Neural cell (in vitro differentiated cells): ENCODE measurements at regions not wholly inside any gene's neighbourhood (a gene's known extent, or its start where the extent isn't known, plus 50 kb on each side); places are given as distances from the start of the nearest gene placed in this dataset.

Experiments used
- EP300 ChIP-seq: fragments of 450-650 bp; conservative IDR thresholded peaks from 2 replicates; pipeline ENCODE4 v1.6.1; 2014; ENCODE audit warnings: antibody characterized with exemption, mild to moderate bottlenecking, moderate library complexity; ENCODE audit not compliant: poor library complexity, severe bottlenecking
- SMC3 ChIP-seq: fragments of 450-650 bp; conservative IDR thresholded peaks from 2 replicates; pipeline ENCODE4 v1.6.1; 2014; ENCODE audit warnings: antibody characterized with exemption, mild to moderate bottlenecking, moderate library complexity; ENCODE audit not compliant: poor library complexity
- TF ChIP-seq, protein P1 (sequence below): fragments of 450-650 bp; IDR thresholded peaks from 2 replicates; pipeline ENCODE4 v1.5.1; 2014; ENCODE audit warnings: antibody characterized with exemption, mild to moderate bottlenecking, moderate library complexity; ENCODE audit not compliant: poor library complexity, severe bottlenecking

GRCh38 chr10:131032329-131033165 is 279.0 kb downstream of the TCERG1L start:
- TF ChIP-seq EP300 (no peak), SMC3 (no peak)
- TF ChIP-seq, protein P1, sequence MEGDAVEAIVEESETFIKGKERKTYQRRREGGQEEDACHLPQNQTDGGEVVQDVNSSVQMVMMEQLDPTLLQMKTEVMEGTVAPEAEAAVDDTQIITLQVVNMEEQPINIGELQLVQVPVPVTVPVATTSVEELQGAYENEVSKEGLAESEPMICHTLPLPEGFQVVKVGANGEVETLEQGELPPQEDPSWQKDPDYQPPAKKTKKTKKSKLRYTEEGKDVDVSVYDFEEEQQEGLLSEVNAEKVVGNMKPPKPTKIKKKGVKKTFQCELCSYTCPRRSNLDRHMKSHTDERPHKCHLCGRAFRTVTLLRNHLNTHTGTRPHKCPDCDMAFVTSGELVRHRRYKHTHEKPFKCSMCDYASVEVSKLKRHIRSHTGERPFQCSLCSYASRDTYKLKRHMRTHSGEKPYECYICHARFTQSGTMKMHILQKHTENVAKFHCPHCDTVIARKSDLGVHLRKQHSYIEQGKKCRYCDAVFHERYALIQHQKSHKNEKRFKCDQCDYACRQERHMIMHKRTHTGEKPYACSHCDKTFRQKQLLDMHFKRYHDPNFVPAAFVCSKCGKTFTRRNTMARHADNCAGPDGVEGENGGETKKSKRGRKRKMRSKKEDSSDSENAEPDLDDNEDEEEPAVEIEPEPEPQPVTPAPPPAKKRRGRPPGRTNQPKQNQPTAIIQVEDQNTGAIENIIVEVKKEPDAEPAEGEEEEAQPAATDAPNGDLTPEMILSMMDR, result no peak
